Ascending aorta (tissue), 2 donors: ENCODE measurements at regions not wholly inside any gene's neighbourhood (a gene's known extent, or its start where the extent isn't known, plus 50 kb on each side); places are given as distances from the start of the nearest gene placed in this dataset.
"Not testable (repeated sequence)": the region's sequence is repeated elsewhere in the genome, so short reads cannot be mapped to it uniquely, and the experiment has no call there.

ENCODE experiments used
- DNase-seq, 2 donors: peaks; one replicate each; pipeline ENCODE4 v3.0.0-alpha.2; 2019; ENCODE audit warnings: low spot score in 2 of 2
- H3K27ac ChIP-seq, 2 donors: fragments of 200-600 bp; sonication (generic); one replicate each; pipeline ENCODE4 v1.5.1; 2016 to 2017; ENCODE audit warnings: mild to moderate bottlenecking in 1 of 2
- H3K27me3 ChIP-seq: fragments of 200-600 bp; sonication (generic); one replicate; pipeline ENCODE4 v1.5.1; 2017
- H3K36me3 ChIP-seq, 2 donors: fragments of 200-600 bp; sonication (generic); one replicate each; pipeline ENCODE4 v1.5.1; 2016
- H3K4me1 ChIP-seq, 2 donors: fragments of 200-600 bp; sonication (generic); one replicate each; pipeline ENCODE4 v1.5.1; 2016 to 2017; ENCODE audit warnings: mild to moderate bottlenecking in 1 of 2
- H3K4me3 ChIP-seq, 2 donors: fragments of 200-600 bp; sonication (generic); one replicate each; pipeline ENCODE4 v1.5.1; 2016 to 2017; ENCODE audit warnings: mild to moderate bottlenecking in 1 of 2
- H3K9me3 ChIP-seq, 2 donors: fragments of 200-600 bp; sonication (generic); one replicate each; pipeline ENCODE4 v1.5.1; 2016
- CTCF ChIP-seq, 3 experiments: fragments of 200-600 bp in 2 of 3; fragments of 450-650 bp in 1 of 3; sonication (generic) in 2 of 3; IDR thresholded peaks; one replicate each; pipeline ENCODE4 v1.5.1; 2016 to 2019; ENCODE audit warnings: antibody characterized with exemption in 3 of 3, mild to moderate bottlenecking in 1 of 3, moderate library complexity in 1 of 3
- intact Hi-C: fragments of 100-400 bp; cut with DNase I; formaldehyde crosslinking; loops from one replicate; pipeline ENCODE4 v1.15.1; 2023

- H3K36me3 ChIP-seq: no peaks in the 10 kb centered on the region
- no peaks in the 10 kb centered on the region for H3K27me3 ChIP-seq
- H3K4me1 ChIP-seq: no peaks in the 10 kb centered on the region
- intact Hi-C loops: no loop called here
- no peak for TF ChIP-seq CTCF (IDR thresholded peaks at IDR 0.05)
- no peak overlapping the region for H3K27ac ChIP-seq
- no peak overlapping the region for H3K4me3 ChIP-seq
- no peaks in the 10 kb centered on the region for H3K9me3 ChIP-seq
- DNase-seq: no peak
Measured at GRCh38 chr9:78406933-78407332, 110.0 kb downstream of the PSAT1 start.

- no peak for DNase-seq
- no peak for TF ChIP-seq CTCF (IDR thresholded peaks at IDR 0.05)
- Histone ChIP-seq H3K4me1 (no peaks in the 10 kb centered on the region), H3K27ac (no peak overlapping the region), H3K27me3 (no peaks in the 10 kb centered on the region), H3K36me3 (no peaks in the 10 kb centered on the region), H3K9me3 (no peaks in the 10 kb centered on the region), H3K4me3 (no peak overlapping the region)
- intact Hi-C loops: no loop called here
Measured at GRCh38 chr9:78407636-78408312, 110.8 kb downstream of the PSAT1 start.

- TF ChIP-seq CTCF (IDR thresholded peaks at IDR 0.05): no peak
- H3K36me3 ChIP-seq: no peaks in the 10 kb centered on the region
- no peaks in the 10 kb centered on the region for H3K4me1 ChIP-seq
- H3K27ac ChIP-seq: no peak overlapping the region
- H3K9me3 ChIP-seq: no peaks in the 10 kb centered on the region
- intact Hi-C loops: no loop called here
- no peak for DNase-seq
- no peaks in the 10 kb centered on the region for H3K27me3 ChIP-seq
- no peak overlapping the region for H3K4me3 ChIP-seq
Measured at GRCh38 chr9:78408388-78408787, 111.5 kb downstream of the PSAT1 start.

GRCh38 chr9:78409928-78410510, 113.1 kb downstream of the PSAT1 start:
- H3K27me3 ChIP-seq, H3K27ac ChIP-seq, DNase-seq, intact Hi-C loops, H3K36me3 ChIP-seq, H3K4me1 ChIP-seq, H3K9me3 ChIP-seq, H3K4me3 ChIP-seq: not testable (repeated sequence)

GRCh38 chr9:78422309-78422708, 125.4 kb downstream of the PSAT1 start:
- H3K27me3 ChIP-seq: no peaks in the 10 kb centered on the region
- no peaks in the 10 kb centered on the region for H3K4me1 ChIP-seq
- no peak overlapping the region for H3K27ac ChIP-seq
- no peak overlapping the region for H3K4me3 ChIP-seq
- H3K36me3 ChIP-seq: no peaks in the 10 kb centered on the region
- DNase-seq: no peak
- no peak for TF ChIP-seq CTCF (IDR thresholded peaks at IDR 0.05)
- intact Hi-C loops: no loop called here
- no peaks in the 10 kb centered on the region for H3K9me3 ChIP-seq

- no peaks in the 10 kb centered on the region for H3K36me3 ChIP-seq
- no peak for DNase-seq
- no peak for TF ChIP-seq CTCF (IDR thresholded peaks at IDR 0.05)
- intact Hi-C loops: no loop called here
- H3K27me3 ChIP-seq: no peaks in the 10 kb centered on the region
- H3K4me3 ChIP-seq: no peak overlapping the region
- H3K9me3 ChIP-seq: no peaks in the 10 kb centered on the region
- H3K4me1 ChIP-seq: no peaks in the 10 kb centered on the region
- no peak overlapping the region for H3K27ac ChIP-seq
Measured at GRCh38 chr9:78424299-78424698, 127.4 kb downstream of the PSAT1 start.
